ENCODE measurements at regions not wholly inside any gene's neighbourhood (a gene's known extent, or its start where the extent isn't known, plus 50 kb on each side); places are given as distances from the start of the nearest gene placed in this dataset.

GRCh38 chr5:105978011-105978410 is 1692.7 kb downstream of the EFNA5 start:
- Mint-ChIP-seq H3K9me3 (no peaks in the 10 kb centered on the region), H3K27ac (no peak overlapping the region), H3K4me1 (no peaks in the 10 kb centered on the region), H3K27me3 (ENCODE audit: low read depth, poor library complexity) (no peaks in the 10 kb centered on the region), H3K36me3 (ENCODE audit: low read depth) (no peaks in the 10 kb centered on the region), H3K4me3 (no peak overlapping the region)
- no peak for DNase-seq
- no peak for TF ChIP-seq CTCF (IDR thresholded peaks at IDR 0.05)

- H3K4me1 Mint-ChIP-seq, result no peaks in the 10 kb centered on the region
- TF ChIP-seq CTCF (IDR thresholded peaks at IDR 0.05), result no peak
- DNase-seq, result no peak
- no peak overlapping the region for H3K27ac Mint-ChIP-seq
- H3K4me3 Mint-ChIP-seq, result no peak overlapping the region
- no peaks in the 10 kb centered on the region for H3K36me3 Mint-ChIP-seq (ENCODE audit: low read depth)
- H3K9me3 Mint-ChIP-seq, result no peaks in the 10 kb centered on the region
- H3K27me3 Mint-ChIP-seq (ENCODE audit: low read depth, poor library complexity), result no peaks in the 10 kb centered on the region
These were observed 1693.6 kb downstream of the EFNA5 start for GRCh38 chr5:105977163-105977562.

GRCh38 chr5:105970919-105971318 is 1699.8 kb downstream of the EFNA5 start:
- Mint-ChIP-seq H3K27me3 (ENCODE audit: low read depth, poor library complexity) (no peaks in the 10 kb centered on the region), H3K4me1 (no peaks in the 10 kb centered on the region), H3K9me3 (no peaks in the 10 kb centered on the region), H3K4me3 (no peak overlapping the region), H3K27ac (no peak overlapping the region), H3K36me3 (ENCODE audit: low read depth) (no peaks in the 10 kb centered on the region)
- no peak for TF ChIP-seq CTCF (IDR thresholded peaks at IDR 0.05)
- no peak for DNase-seq

GRCh38 chr5:105968981-105969380 is 1701.8 kb downstream of the EFNA5 start:
- Mint-ChIP-seq H3K9me3 (no peaks in the 10 kb centered on the region), H3K4me1 (no peaks in the 10 kb centered on the region), H3K27ac (no peak overlapping the region), H3K36me3 (ENCODE audit: low read depth) (no peaks in the 10 kb centered on the region), H3K4me3 (no peak overlapping the region), H3K27me3 (ENCODE audit: low read depth, poor library complexity) (no peaks in the 10 kb centered on the region)
- TF ChIP-seq CTCF (IDR thresholded peaks at IDR 0.05), result no peak
- DNase-seq, result no peak

- H3K9me3 Mint-ChIP-seq, result no peaks in the 10 kb centered on the region
- H3K27me3 Mint-ChIP-seq (ENCODE audit: low read depth, poor library complexity), result no peaks in the 10 kb centered on the region
- no peak overlapping the region for H3K4me3 Mint-ChIP-seq
- H3K36me3 Mint-ChIP-seq (ENCODE audit: low read depth), result no peaks in the 10 kb centered on the region
- H3K27ac Mint-ChIP-seq, result no peak overlapping the region
- no peaks in the 10 kb centered on the region for H3K4me1 Mint-ChIP-seq
- TF ChIP-seq CTCF (IDR thresholded peaks at IDR 0.05), result no peak
- DNase-seq, result no peak
These were observed 1707.0 kb downstream of the EFNA5 start for GRCh38 chr5:105963696-105964255.

GRCh38 chr5:105961572-105961971 is 1709.2 kb downstream of the EFNA5 start:
- Mint-ChIP-seq H3K4me1 (peaks cover 4% of the 10 kb centered on the region), H3K27me3 (ENCODE audit: low read depth, poor library complexity) (no peaks in the 10 kb centered on the region), H3K9me3 (no peaks in the 10 kb centered on the region), H3K27ac (no peak overlapping the region), H3K4me3 (no peak overlapping the region), H3K36me3 (ENCODE audit: low read depth) (no peaks in the 10 kb centered on the region)
- DNase-seq, result no peak
- no peak for TF ChIP-seq CTCF (IDR thresholded peaks at IDR 0.05)

All from nephron progenitor cell (in vitro differentiated cells).